GM18505 (cell line): ENCODE measurements at regions not wholly inside any gene's neighbourhood (a gene's known extent, or its start where the extent isn't known, plus 50 kb on each side); places are given as distances from the start of the nearest gene placed in this dataset.
"Not testable (repeated sequence)": the region's sequence is repeated elsewhere in the genome, so short reads cannot be mapped to it uniquely, and the experiment has no call there.

Experiments
- ATAC-seq: cut with Tn5 transposase; IDR thresholded peaks from one replicate; pipeline ENCODE4 v1.9.1; 2021; ENCODE audit not compliant: unreplicated experiment
- POLR2A ChIP-seq: IDR thresholded peaks from 4 replicates; pipeline ENCODE4 v1.6.1; 2011; ENCODE audit warnings: borderline replicate concordance; ENCODE audit not compliant: insufficient read depth, insufficient read length; ENCODE audit errors: extremely low read depth

DNA sequence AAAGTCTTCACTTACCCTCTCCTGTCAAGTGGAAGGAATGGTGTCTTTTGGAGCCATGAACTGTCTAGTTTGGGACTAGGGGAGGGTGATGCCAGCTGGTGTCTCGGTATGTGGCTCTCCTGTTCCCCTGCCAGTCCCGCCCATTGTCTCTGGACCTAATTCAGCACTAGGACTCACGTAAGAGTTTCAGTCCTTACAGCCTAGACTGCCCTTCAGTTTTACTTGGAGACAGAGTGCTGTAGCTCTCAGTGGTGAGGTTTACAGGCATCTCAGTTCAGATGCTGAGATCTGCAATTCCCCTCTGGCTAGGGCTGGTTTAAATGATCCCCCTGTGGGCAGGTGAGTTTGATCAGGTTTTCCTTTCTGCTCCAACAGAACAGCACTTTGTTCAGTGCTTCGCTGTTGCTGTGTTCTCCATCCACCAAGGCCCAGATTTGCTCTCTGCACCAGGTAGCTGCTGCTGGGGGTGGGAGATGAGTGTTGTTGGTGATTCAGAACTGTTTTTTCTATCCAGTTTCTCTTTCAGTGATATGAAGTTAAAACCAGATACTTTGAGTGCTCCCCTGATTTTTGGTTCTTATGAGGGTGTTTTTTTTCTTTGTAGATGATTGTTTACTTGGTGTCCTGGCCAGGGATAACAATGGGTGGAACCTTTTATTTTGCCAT, 198.3 kb upstream of the RNPC3 start:
- TF ChIP-seq POLR2A: no peak
- ATAC-seq: peak; percentile 66

DNA sequence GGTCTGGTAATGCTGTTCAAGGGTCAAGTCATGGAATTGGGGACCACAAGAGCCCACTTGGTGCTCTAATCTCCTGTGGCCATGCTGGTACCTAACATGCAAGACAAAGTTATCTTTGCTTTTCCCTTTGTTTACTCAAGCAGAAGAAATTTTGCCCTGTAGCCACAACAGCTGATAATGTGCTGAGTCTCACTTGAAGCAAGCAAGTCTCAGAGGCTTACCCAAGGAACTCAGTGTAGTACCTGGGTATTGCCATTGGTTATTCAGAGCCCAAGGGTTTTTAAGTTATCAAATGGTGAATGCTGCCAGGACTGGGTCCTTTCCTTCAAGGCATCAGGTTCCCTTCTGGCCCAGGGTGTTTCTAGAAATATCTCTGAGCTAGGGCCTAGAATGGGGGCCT, 198.9 kb upstream of the RNPC3 start:
- TF ChIP-seq POLR2A: no peak
- no peak for ATAC-seq

DNA sequence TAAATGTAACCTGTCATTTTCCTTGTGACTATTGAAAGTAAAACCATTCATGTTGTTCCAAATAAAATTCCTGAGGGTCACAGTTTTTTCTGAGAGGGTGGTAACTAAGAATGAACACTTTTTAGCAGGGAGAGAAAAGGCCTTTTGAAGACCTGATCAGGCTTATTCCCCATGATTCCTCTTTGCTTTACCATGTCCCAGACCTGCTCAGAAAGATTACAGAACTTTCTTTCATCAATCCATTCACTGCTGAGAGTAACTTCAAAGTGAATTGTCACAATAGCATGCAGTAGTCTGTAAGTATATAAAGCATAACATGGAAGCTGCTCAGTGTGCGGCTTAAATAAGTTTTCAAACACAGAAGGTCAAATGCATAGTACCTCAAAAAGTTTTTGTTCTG, 201.5 kb upstream of the COL11A1 start:
- TF ChIP-seq POLR2A: no peak
- no peak for ATAC-seq

DNA sequence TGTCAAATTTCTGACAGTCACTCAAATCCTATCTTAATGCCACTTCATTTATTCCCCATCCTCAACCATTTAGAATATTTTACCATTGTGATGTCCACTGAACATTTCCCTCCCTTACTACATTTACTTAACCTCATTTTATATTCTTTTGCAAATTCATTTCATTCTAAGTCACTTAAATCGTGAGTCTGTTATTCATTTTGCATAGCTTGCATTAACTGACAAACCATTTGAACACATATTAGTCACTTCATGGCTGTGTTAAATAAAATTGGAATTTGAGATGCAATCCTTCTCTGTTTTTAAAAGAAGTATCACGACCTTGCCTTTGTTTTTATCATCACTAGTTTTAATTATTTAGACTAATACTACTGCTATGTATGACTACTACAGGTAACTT, 199.4 kb upstream of the COL11A1 start:
- ATAC-seq: no peak
- TF ChIP-seq POLR2A: no peak

DNA sequence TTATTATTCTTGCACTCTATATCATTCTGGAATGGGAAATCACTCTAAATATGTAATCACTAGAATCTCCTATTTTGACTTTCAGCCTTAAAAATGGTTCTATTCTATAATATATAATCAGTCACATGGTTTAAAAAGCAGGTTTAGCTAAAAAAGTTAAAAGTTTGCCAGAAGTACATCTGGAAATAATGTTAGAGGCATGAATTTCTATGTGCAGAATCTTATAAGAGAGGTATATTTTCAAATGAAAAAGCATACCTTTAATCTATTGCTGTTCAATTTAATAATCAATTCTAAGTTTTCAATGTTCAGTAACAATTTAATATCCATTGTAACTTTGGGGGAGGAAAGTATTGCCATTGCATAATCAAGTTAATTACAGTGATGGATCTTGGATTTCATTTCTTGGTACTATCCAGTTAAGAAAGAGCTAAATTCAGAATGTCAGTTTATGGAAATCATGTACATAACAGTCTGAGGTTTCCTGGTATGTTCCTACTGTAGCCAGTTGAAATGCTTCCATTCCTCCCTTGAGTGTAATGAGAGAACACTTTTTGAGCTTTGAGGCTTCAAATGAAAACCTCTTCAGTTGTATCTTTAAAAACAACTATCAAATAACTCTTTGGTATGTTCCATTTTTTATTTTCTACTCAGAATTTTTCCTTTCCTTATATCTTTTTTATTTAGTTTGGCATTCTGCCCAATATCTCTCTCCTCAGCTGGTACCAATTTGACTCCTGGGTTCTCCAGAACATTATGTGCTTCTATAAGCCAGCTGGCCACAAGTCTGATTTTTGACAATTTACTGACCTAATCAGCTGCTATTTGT, 175.7 kb upstream of the COL11A1 start:
- no peak for ATAC-seq
- no peak for TF ChIP-seq POLR2A

DNA sequence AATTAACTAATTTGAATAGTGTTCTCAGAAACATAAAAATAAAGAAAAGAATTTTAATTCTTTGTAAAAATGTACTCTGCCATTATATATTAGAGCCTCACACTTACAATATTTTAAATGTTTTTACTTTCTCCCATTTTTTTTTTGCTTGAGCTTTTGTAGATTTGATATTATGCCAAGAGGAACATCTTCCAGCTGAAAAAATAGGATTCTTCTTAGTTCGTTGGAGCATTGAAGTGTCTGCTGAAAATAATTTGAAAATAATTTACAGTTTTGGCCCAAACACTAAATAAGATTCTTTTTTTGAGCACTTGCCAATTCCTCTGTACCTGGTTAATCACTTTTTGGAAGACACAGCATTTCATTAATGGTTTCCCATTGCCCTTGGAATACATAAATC, 175.0 kb upstream of the COL11A1 start:
- no peak for TF ChIP-seq POLR2A
- ATAC-seq: no peak

DNA sequence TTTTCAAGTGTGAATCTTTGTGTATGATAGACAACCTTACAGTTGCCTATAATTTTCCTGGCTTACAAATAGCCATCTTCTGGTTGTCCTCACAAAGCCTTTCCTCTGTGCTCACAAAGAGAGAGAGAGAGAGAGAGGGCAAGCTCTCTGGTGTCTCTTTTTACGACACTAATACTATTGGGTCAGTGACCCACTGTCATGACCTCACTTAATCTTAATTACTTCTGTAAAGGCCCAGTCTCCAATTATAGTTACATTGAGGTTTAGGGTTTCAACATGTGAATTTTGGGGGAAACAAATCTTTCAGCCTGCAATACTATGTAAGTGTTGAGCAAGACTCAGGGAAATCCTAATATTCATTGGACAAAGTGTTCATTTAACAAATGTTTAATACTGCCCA, 167.4 kb upstream of the COL11A1 start:
- ATAC-seq: no peak
- TF ChIP-seq POLR2A: no peak

DNA sequence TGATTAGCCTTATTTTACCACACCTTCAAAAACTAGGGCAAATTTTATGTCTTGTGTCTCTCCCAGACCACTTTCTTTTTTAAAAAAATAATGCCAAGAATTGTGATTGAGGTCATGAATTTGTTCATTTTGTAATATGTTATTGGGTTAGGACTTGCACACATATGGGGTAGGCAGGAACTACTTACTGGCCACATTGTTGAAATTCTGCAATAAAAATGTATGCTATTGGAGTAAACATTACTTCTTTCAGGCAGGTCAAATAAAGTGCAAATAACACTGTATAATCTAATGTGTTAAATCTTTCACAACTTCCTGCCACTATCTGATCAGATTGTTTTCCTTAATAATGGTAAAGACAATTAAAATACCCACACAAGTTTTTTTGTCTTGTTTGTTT, 166.6 kb upstream of the COL11A1 start:
- no peak for TF ChIP-seq POLR2A
- no peak for ATAC-seq

DNA sequence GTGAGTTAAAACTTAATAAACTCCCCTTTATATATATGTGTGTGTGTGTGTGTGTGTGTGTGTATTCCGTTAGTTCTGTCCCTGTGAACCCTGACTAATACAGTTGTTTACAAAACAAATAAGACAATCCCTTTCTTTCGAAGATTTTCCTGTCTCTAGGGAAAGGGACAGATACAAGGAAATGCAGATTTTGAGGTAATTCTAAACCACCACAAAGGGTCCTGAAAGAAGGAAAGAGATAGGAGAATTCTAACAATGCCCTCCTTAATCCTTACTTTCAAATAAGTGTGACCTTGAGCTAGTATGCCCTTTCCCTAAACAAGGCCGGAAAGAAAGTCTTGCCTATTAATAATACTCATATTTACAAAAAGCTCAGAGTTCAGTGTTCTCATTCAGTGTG, 164.8 kb upstream of the COL11A1 start:
- no peak for ATAC-seq
- no peak for TF ChIP-seq POLR2A

DNA sequence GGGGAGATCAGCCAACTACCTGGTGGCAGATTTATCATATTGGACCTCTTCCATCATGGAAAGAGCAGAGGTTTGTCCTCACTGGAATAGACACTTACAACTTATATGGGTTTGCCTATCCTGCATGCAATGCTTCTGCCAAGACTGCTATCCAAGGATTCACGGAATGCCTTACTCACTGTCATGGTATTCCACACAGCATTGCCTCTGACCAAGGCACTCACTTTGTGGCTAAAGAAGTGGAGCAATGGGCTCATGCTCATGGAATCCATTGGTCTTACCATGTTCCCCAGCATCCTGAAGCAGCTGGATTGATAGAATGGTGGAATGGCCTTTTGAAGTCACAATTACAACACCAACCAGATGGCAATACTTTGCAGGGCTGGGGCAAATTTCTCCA, 163.1 kb upstream of the COL11A1 start:
- ATAC-seq: not testable (repeated sequence)

DNA sequence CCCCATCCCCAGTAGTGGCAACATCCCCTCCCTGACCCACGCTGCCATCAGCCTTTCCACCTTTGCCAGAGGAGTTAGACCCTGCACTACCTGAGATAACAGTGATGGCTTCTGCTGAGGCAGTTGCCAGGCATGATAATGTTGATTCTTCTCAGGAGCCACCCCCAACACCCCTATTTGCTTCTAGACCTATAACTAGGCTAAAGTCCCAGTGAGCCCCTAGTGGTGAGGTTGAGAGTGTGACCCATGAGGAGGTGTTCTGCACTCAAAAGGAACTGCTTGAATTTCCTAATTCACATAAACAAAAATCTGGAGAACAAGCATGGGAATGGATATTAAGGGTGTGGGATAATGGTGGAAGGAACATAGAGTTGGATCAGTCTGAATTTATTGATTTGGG, 159.6 kb upstream of the COL11A1 start:
- TF ChIP-seq POLR2A: no peak
- no peak for ATAC-seq

DNA sequence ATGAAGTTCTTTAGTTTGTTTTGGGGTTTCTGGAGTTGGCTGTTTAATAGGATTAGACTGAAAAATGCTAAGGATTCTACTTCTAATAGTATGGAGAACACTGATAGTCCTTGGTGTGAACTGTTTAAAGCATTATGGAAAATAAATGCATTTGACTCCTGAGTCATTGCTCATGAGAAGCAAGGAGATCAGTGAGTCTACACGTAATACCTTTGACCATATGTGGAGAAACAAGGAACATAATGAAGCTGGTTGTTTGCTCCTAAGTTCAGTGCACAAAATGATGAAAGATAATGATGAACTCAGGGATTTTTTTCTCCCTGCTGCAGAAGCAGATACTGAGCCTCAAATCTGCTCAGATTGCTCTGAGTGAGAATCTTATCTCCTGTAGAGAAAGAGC, 158.9 kb upstream of the COL11A1 start:
- no peak for ATAC-seq
- TF ChIP-seq POLR2A: no peak

DNA sequence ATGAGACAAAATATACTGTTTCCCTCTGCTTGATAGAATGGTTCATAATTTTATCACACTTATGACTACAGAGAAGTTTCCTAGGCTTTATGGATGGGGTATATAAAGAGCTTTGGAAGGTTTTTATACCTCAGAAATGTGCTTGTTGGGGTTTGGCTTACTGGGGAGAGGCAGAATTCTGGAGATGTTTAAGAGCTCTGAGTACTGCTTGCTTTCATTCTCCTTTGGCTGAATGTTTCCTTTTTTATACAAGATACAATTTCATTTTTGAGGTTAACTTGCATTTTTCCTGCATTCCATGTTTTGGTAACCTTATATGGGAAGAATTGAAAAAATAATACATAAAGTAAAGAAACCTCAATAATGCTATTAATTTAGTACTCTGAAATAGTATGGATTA, 157.7 kb upstream of the COL11A1 start:
- no peak for ATAC-seq
- no peak for TF ChIP-seq POLR2A

DNA sequence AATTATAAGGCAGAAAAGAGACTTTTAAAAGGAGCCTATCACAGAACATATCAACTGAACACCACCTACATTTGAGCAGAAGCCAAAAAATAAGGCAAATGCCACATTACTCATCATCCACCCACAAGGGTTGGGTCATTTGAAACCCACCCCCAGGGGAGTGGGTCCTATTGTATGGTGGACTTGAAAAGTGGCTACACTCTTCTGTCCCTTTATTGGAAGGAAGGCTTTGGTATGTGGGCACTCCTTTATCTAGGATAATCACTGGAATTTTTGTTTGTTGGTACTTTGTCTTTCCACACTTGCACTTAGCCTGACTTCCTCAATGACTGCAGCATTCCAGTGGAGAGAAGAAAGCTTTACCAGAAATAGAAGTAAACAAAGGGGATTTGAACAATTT, 157.2 kb upstream of the COL11A1 start:
- no peak for TF ChIP-seq POLR2A
- no peak for ATAC-seq

DNA sequence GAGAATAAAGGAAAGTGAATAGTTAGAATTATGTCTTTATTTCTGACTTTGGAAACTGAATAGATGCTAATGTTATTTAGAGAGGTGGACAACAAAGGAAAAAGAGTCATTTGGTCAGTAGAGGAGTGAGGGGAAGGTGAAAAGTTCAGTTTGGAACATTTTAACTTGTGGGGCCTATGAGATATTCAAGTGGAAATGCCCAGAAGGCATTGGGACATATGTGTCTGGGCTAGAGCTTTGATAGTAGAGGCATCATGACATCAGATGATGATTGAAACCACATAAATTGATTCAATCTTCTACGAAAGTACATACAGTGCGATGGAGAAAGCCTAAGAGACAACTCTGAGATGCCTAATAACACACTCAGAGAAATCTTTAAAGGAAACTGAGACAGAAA, 151.7 kb upstream of the COL11A1 start:
- TF ChIP-seq POLR2A: no peak
- ATAC-seq: no peak

DNA sequence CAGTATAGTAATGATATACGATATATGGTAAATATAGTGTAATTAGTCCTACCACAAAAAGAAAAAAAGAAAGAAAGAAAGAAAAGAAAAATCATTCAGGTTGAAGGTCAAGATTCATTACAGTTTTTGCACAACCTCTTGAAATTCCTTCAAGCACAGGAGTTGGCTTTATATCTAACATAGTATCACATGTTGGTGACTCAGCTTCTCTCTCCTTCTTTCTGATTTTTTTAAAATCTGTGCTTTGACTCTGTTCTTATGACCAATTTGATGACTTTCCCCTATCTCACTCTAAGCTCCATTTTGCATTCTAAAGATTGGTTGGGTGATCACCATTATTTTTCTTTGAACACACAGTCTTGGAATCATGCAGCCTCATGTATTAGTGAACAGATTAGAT, 148.2 kb upstream of the COL11A1 start:
- TF ChIP-seq POLR2A: no peak
- no peak for ATAC-seq
